GM19023 (cell line): ENCODE measurements at regions not wholly inside any gene's neighbourhood (a gene's known extent, or its start where the extent isn't known, plus 50 kb on each side); places are given as distances from the start of the nearest gene placed in this dataset.

Experiments
- ATAC-seq: cut with Tn5 transposase; IDR thresholded peaks from one replicate; pipeline ENCODE4 v1.9.1; 2021; ENCODE audit warnings: mild to moderate bottlenecking, moderate library complexity; ENCODE audit not compliant: unreplicated experiment

DNA sequence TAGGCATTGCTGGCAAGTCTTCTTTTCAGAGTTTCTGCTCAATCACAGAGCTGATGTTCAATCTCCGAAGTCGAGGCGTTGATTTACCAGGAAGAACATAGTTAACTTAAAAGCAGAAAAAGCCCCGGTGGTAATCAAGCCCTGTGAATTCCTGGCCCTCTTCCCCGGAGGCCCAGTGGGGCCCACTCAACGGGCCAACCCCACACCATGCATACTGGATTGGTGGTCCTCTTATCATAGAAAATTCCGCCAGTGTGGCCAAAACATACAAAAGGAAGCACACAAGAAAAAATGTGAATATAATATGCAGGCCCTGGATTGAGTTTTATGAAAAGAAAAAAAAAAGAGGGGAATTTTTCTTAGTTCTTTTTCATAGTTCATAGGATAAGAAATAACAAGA lies 873.0 kb upstream of the NR2F2 start:
- ATAC-seq, result no peak

DNA sequence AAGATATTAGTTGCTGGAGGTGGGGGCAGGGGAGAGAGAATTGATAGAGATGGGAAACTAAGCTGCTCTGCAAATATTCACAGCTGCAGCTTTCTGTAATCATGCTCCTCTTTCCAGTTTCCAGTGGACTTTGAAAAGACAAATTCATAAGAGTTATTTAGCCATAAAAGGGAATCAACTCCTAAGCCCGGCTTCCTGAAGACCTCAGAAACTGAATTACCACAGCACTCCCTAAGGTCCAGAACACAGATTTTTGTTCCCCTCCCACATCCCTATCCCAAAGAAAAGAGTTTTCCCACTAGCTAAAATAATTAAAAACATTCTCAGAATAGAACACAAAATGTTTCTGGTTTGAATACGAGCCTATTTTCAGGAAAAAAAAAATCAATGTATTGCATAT lies 871.8 kb upstream of the NR2F2 start:
- ATAC-seq, result no peak

GRCh38 chr15:95459273-95459672 lies 871.2 kb upstream of the NR2F2 start:
- ATAC-seq, result no peak

DNA sequence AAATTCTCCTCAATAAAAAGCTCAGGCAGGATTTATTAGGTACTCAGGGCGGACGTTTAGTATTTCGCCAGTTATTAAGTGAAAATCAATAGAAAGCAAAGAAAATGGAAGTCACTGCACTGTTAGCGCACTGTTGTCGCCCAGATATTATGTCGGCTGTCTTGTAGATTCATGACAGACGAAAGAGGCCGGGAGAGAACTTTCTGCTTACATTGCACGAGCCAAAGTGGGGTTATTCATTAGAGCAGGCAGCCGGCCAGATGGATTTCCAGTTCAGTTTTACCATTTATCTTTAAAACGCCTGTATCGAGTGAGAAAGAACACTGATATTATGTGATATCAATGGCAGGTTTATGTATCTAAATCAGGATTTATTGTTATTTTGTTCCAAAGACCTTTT lies 866.0 kb upstream of the NR2F2 start:
- no peak for ATAC-seq

- no peak for ATAC-seq
These were observed 861.7 kb upstream of the NR2F2 start for GRCh38 chr15:95468820-95469219.

GRCh38 chr15:95469496-95470000 lies 861.0 kb upstream of the NR2F2 start:
- ATAC-seq, result no peak

DNA sequence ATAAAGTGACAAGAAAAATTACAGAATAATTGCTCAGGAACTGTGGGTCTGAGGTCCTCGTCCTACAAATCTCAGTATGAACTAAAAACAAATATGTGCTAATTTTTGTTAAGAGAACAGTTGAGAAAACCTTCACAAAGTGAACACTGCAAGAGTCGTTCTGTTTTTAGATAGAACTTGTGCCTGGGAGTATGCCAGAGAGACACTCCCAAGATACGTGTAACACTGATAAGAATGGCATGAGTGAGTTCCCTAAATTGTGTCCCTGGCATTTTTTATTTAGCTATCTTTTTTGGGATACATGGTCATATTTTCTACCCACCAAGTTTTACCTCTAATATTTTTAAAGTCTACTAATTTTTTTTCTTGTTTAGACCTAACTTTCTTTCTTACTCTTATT lies 860.0 kb upstream of the NR2F2 start:
- no peak for ATAC-seq

DNA sequence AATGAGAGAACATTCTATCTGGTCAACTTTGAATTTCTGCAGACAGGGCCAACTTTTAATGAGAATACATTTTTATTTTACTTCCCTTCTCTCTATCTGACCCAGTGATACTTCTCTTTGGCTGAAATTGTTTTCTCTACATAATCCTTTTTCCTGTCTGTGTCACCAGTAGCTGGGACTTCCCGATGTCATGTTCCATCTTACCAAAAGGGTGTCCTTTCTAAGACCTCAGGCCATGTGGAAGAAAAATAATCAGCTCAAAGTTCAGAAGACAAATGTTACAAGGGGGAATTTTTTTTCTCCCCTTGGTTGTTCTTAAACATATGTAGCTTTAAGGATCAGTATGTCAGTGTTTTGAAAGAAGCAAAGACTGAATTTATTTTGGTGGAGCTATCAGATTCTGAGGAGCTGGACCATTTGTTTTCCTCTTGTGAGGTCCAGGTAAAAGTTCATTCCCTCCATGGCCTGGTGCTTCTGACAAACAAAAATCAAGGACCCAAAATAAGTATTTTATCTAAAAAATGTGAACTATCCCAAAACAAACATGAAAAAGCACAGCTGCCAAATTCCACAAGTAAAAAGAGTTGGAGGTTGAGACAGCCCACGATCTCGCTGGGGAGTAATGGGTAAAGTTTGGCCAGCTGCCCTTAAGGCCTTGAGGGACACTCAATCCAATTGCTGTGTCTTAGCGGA lies 859.4 kb upstream of the NR2F2 start:
- no peak for ATAC-seq

- ATAC-seq, result no peak
These were observed 858.8 kb upstream of the NR2F2 start for GRCh38 chr15:95471690-95472086.

GRCh38 chr15:95475067-95475466 lies 855.4 kb upstream of the NR2F2 start:
- ATAC-seq, result no peak

DNA sequence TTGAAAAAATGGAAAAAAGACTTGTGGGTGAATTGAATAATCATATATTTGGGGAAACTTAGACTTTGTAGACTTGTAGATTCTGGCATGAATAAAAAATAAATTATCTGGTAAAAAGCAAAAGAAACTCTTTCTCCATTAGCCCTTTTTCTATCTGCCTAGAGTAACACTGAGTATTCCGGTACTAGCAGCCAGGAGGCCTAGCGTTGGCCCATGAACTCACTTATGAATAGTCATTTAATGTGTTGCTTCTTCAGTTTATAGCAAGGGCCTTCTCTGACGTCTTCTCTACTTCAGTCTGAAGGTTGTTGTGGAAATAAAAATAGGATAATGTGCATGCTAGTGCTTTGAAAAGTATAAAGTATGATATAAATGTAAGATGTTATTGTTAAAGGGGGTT lies 851.2 kb upstream of the NR2F2 start:
- no peak for ATAC-seq

- ATAC-seq, result no peak
These were observed 845.1 kb upstream of the NR2F2 start for GRCh38 chr15:95485367-95485766.

DNA sequence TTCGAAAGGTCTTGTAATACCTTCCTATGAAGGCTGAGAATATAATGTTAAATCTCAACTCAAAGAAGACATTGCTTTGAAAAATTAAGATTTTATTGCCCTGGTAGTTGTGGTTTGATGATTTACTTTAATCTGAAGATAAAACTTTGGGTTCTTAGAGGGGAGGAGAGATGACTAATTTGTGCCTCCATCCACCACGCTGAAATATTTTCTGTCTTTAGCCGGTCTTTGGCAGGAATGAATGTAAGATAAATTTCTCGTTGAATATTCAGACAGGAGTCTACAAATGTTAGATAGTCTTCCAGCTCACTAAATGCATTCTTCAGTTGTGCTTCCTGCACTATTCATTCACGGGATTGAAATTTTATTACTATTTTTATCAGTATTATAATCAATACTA lies 844.3 kb upstream of the NR2F2 start:
- ATAC-seq, result no peak

GRCh38 chr15:95489103-95489502 lies 841.4 kb upstream of the NR2F2 start:
- ATAC-seq, result no peak

DNA sequence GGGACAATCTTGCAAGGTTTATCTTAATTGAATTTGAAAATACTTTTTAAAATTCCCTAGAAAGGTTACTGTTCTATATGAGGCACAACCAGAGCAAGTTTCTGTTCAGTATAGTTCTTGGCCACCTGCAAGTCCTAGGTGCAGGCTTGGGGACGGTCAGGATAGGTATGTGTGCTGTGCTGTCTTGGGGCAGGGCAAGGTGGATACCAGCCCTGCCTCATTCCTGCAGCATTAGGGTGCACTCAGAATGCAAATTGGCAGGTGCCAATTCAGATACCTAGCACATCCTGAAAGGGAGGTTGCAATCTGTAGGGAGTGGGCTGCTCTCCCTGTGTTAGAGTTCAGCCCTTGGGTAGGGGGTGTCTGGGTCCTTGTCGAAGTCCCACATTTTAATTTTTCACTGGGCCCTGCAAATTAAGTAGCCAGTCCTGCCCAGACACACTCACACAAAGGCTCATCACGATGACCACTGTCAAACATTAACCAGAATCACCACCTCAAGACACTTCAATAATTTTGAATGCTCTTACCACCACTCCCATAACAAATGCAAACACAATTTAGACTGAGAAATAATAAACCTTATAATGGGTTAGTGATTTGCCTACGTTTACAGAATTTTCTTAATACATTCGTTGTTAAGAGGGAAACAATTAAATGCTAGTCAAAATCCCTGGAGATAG lies 838.0 kb upstream of the NR2F2 start:
- no peak for ATAC-seq

GRCh38 chr15:95494971-95495541 lies 835.4 kb upstream of the NR2F2 start:
- ATAC-seq, result no peak

DNA sequence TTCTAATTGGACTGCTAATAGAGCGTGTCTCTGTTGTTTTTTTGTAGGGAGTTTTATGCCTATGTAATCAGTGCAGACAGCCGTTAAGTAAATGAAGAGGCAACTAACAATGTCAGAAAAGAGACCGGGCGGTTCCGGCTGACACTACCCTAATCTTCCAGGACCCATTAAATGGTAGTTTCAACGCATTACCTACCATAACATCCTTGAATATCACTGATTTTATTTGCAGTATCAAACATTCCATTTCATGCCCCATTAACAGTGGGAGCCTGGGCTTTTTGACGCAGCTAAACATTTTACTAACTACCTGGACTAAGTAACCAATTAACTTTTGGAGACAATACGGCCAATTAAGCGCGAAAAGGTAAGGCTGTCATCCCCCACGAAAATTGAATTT lies 832.9 kb upstream of the NR2F2 start:
- ATAC-seq, result no peak

GRCh38 chr15:95498961-95499360 lies 831.5 kb upstream of the NR2F2 start:
- ATAC-seq, result no peak

DNA sequence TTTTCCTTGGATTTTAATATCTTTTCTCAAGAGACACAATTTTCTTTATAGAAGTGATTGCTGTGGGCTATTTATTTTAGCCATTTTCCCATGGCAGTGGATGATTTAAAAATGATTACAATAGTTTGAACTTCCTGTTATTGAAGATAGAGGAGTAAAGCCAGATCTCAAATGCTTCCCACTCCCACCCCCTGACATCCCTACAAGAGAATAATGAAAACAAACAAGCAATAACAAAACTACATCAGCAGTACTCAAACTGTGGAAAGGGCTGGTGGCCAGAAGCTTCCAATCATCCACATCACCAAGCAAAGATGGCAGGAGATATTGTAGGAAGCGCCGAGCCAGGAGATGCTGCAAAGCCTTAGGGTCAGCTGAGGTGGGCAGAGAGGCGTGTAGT lies 831.1 kb upstream of the NR2F2 start:
- no peak for ATAC-seq

- no peak for ATAC-seq
These were observed 828.6 kb upstream of the NR2F2 start for GRCh38 chr15:95501865-95502264.

- no peak for ATAC-seq
These were observed 827.4 kb upstream of the NR2F2 start for GRCh38 chr15:95503107-95503506.

GRCh38 chr15:95503640-95504225 lies 826.8 kb upstream of the NR2F2 start:
- ATAC-seq, result no peak
